ENCODE measurements at regions not wholly inside any gene's neighbourhood (a gene's known extent, or its start where the extent isn't known, plus 50 kb on each side); places are given as distances from the start of the nearest gene placed in this dataset.
"Not testable (repeated sequence)": the region's sequence is repeated elsewhere in the genome, so short reads cannot be mapped to it uniquely, and the experiment has no call there.

DNA sequence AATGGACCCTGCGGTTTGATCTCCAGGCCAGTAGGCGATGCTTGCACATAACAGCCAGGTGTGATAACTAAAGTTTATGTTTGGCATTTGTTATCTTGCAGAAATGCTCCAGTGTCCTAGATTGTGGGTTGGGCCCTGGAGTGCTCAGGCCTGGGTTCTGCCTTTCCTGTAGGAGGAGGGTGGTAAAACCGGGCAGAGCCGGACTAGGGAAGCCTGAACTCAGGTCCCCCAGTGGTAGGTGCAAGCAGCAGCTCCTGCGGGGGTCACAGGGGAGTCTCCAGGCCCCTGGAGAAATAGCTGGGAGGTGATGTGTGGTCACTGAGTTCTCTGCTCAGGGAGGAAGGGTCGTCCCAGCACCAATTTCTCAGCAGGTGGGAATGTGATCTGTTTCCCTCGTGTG is 538.3 kb upstream of the ANO3 start:
- H3K27ac ChIP-seq (ENCODE audit: insufficient read depth, low read length, poor library complexity, severe bottlenecking) = no peak overlapping the region
- no peaks in the 10 kb centered on the region for H3K9me3 ChIP-seq (ENCODE audit: control insufficient read depth, low read length)
- no peak overlapping the region for H3K4me3 ChIP-seq (ENCODE audit: insufficient read depth, low read depth, low read length, poor library complexity, severe bottlenecking)
- no peaks in the 10 kb centered on the region for H3K27me3 ChIP-seq (replicated peaks; ENCODE audit: control insufficient read depth, insufficient read depth, low read length, poor library complexity, severe bottlenecking)
- DNase-seq = no peak
- H3K36me3 ChIP-seq (ENCODE audit: control insufficient read depth, insufficient read depth, low read length) = no peaks in the 10 kb centered on the region
- no peaks in the 10 kb centered on the region for H3K4me1 ChIP-seq (ENCODE audit: control insufficient read depth, insufficient read depth, low read length, poor library complexity, severe bottlenecking)

GRCh38 chr11:25794804-25795203 is 537.1 kb upstream of the ANO3 start:
- H3K4me1 ChIP-seq (ENCODE audit: control insufficient read depth, insufficient read depth, low read length, poor library complexity, severe bottlenecking) = no peaks in the 10 kb centered on the region
- no peak overlapping the region for H3K4me3 ChIP-seq (ENCODE audit: insufficient read depth, low read depth, low read length, poor library complexity, severe bottlenecking)
- no peaks in the 10 kb centered on the region for H3K9me3 ChIP-seq (ENCODE audit: control insufficient read depth, low read length)
- H3K27me3 ChIP-seq (replicated peaks; ENCODE audit: control insufficient read depth, insufficient read depth, low read length, poor library complexity, severe bottlenecking) = no peaks in the 10 kb centered on the region
- no peak overlapping the region for H3K27ac ChIP-seq (ENCODE audit: insufficient read depth, low read length, poor library complexity, severe bottlenecking)
- no peak for DNase-seq
- H3K36me3 ChIP-seq (ENCODE audit: control insufficient read depth, insufficient read depth, low read length) = no peaks in the 10 kb centered on the region

DNA sequence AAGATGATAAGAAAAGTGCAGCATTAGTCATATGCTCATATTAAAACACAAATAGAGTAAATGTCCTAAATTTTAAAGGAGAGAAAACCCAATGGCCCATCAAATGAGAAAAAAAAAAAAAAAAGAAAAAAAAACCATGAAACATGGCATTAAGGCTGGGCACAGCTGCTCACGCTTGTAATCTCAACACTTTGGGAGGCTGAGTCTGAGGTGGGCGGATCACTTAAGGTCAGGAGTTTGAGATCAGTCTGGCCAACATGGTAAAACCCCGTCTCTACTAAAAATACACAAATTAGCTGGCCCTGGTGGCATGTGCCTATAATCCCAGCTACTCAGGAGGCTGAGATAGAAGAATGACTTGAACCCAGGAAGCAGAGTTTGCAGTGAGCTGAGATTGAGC is 515.5 kb upstream of the ANO3 start:
- Histone ChIP-seq H3K4me1 (ENCODE audit: control insufficient read depth, insufficient read depth, low read length, poor library complexity, severe bottlenecking) (no peaks in the 10 kb centered on the region), H3K36me3 (ENCODE audit: control insufficient read depth, insufficient read depth, low read length) (no peaks in the 10 kb centered on the region), H3K27ac (ENCODE audit: insufficient read depth, low read length, poor library complexity, severe bottlenecking) (no peak overlapping the region), H3K4me3 (ENCODE audit: insufficient read depth, low read depth, low read length, poor library complexity, severe bottlenecking) (no peak overlapping the region), H3K9me3 (ENCODE audit: control insufficient read depth, low read length) (no peaks in the 10 kb centered on the region), H3K27me3 (replicated peaks; ENCODE audit: control insufficient read depth, insufficient read depth, low read length, poor library complexity, severe bottlenecking) (no peaks in the 10 kb centered on the region)
- no peak for DNase-seq

DNA sequence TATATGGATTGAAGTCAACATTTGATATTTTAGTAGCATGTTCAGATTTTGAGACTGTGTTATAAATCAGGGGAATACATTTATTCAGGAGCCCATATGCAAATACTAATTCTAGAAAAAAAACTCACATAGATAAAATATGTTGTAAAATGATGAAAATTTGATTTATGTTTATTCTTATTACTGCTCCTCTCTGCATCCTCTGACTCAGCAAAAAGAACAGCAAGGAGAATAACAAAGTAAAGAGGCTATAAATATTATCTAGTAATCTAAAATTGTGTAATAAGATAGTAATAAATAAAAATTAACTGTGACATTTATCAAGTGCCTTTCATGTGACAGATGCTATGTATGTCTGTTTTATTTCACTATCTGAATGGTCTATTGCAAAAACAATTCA is 507.2 kb upstream of the ANO3 start:
- Histone ChIP-seq H3K9me3 (ENCODE audit: control insufficient read depth, low read length) (no peaks in the 10 kb centered on the region), H3K36me3 (ENCODE audit: control insufficient read depth, insufficient read depth, low read length) (no peaks in the 10 kb centered on the region), H3K4me3 (ENCODE audit: insufficient read depth, low read depth, low read length, poor library complexity, severe bottlenecking) (no peak overlapping the region), H3K27ac (ENCODE audit: insufficient read depth, low read length, poor library complexity, severe bottlenecking) (no peak overlapping the region), H3K27me3 (replicated peaks; ENCODE audit: control insufficient read depth, insufficient read depth, low read length, poor library complexity, severe bottlenecking) (no peaks in the 10 kb centered on the region), H3K4me1 (ENCODE audit: control insufficient read depth, insufficient read depth, low read length, poor library complexity, severe bottlenecking) (no peaks in the 10 kb centered on the region)
- no peak for DNase-seq

DNA sequence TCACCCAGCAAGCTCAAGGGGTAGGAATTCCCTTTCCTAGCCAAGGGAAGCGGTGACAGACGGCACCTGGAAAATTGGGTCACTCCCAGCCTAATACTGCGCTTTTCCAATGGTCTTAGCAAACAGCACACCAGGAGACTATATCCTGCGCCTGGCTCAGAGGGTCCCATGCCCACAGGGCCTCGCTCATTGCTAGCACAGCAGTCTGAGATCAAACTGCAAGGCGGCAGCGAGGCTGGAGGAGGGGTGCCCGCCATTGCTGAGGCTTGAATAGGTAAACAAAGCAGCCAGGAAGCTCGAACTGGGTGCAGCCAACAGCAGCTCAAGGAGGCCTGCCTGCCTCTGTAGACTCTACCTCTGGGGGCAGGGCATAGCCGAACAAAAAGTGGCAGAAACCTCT is 500.4 kb upstream of the ANO3 start:
- H3K36me3 ChIP-seq (ENCODE audit: control insufficient read depth, insufficient read depth, low read length); H3K27me3 ChIP-seq (replicated peaks; ENCODE audit: control insufficient read depth, insufficient read depth, low read length, poor library complexity, severe bottlenecking); H3K4me3 ChIP-seq (ENCODE audit: insufficient read depth, low read depth, low read length, poor library complexity, severe bottlenecking); H3K9me3 ChIP-seq (ENCODE audit: control insufficient read depth, low read length); H3K4me1 ChIP-seq (ENCODE audit: control insufficient read depth, insufficient read depth, low read length, poor library complexity, severe bottlenecking); DNase-seq; H3K27ac ChIP-seq (ENCODE audit: insufficient read depth, low read length, poor library complexity, severe bottlenecking): not testable (repeated sequence)

DNA sequence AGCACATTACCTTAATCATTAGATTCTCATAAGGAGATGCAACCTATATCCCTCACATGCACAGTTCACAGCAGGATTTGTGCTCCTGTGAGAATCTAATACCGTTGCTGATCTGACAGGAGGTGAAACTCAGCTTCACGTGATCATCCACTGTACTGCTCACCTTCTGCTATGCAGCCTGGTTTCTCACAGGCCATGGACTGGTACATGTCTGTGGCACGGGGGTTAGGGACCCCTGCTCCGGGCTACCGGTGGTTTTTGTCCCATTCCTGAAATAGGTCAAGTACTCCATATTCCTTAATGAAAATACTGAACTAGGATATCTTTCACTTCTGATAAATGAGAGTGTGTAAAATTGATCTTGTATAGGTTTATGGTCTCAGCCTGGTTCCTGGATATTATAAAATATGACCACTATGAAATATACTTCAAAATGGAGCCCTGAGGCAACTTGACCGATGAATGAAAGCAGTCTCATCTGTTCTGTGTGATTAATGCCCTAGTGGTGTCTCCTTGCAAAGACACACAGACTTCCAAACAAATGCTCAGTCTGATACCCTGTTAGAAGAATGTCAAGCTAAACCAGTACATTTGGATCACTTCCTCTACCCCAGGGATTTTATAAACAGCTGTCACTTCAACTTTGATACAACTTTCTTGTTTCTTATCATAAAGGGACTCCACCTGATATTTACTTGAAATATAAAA is 492.9 kb upstream of the ANO3 start:
- H3K36me3 ChIP-seq (ENCODE audit: control insufficient read depth, insufficient read depth, low read length) = no peaks in the 10 kb centered on the region
- H3K4me1 ChIP-seq (ENCODE audit: control insufficient read depth, insufficient read depth, low read length, poor library complexity, severe bottlenecking) = no peaks in the 10 kb centered on the region
- H3K27me3 ChIP-seq (replicated peaks; ENCODE audit: control insufficient read depth, insufficient read depth, low read length, poor library complexity, severe bottlenecking) = no peaks in the 10 kb centered on the region
- H3K27ac ChIP-seq (ENCODE audit: insufficient read depth, low read length, poor library complexity, severe bottlenecking) = no peak overlapping the region
- no peaks in the 10 kb centered on the region for H3K9me3 ChIP-seq (ENCODE audit: control insufficient read depth, low read length)
- H3K4me3 ChIP-seq (ENCODE audit: insufficient read depth, low read depth, low read length, poor library complexity, severe bottlenecking) = no peak overlapping the region
- DNase-seq = no peak

GRCh38 chr11:25844811-25845210 is 487.1 kb upstream of the ANO3 start:
- H3K9me3 ChIP-seq (ENCODE audit: control insufficient read depth, low read length) = no peaks in the 10 kb centered on the region

GRCh38 chr11:25855916-25856315 is 476.0 kb upstream of the ANO3 start:
- H3K4me1 ChIP-seq (ENCODE audit: control insufficient read depth, insufficient read depth, low read length, poor library complexity, severe bottlenecking) = no peaks in the 10 kb centered on the region
- no peaks in the 10 kb centered on the region for H3K9me3 ChIP-seq (ENCODE audit: control insufficient read depth, low read length)
- H3K36me3 ChIP-seq (ENCODE audit: control insufficient read depth, insufficient read depth, low read length) = no peaks in the 10 kb centered on the region
- DNase-seq = no peak
- no peaks in the 10 kb centered on the region for H3K27me3 ChIP-seq (replicated peaks; ENCODE audit: control insufficient read depth, insufficient read depth, low read length, poor library complexity, severe bottlenecking)
- no peak overlapping the region for H3K27ac ChIP-seq (ENCODE audit: insufficient read depth, low read length, poor library complexity, severe bottlenecking)
- no peak overlapping the region for H3K4me3 ChIP-seq (ENCODE audit: insufficient read depth, low read depth, low read length, poor library complexity, severe bottlenecking)

More at GRCh38 chr11:25844811-25845210, 487.1 kb upstream of the ANO3 start:
- no peak overlapping the region for H3K4me3 ChIP-seq (ENCODE audit: insufficient read depth, low read depth, low read length, poor library complexity, severe bottlenecking)
- no peak overlapping the region for H3K27ac ChIP-seq (ENCODE audit: insufficient read depth, low read length, poor library complexity, severe bottlenecking)
- H3K27me3 ChIP-seq (replicated peaks; ENCODE audit: control insufficient read depth, insufficient read depth, low read length, poor library complexity, severe bottlenecking) = no peaks in the 10 kb centered on the region
- no peak for DNase-seq
- no peaks in the 10 kb centered on the region for H3K4me1 ChIP-seq (ENCODE audit: control insufficient read depth, insufficient read depth, low read length, poor library complexity, severe bottlenecking)
- no peaks in the 10 kb centered on the region for H3K36me3 ChIP-seq (ENCODE audit: control insufficient read depth, insufficient read depth, low read length)

GRCh38 chr11:25859776-25860175 is 472.2 kb upstream of the ANO3 start:
- H3K27me3 ChIP-seq (replicated peaks; ENCODE audit: control insufficient read depth, insufficient read depth, low read length, poor library complexity, severe bottlenecking) = no peaks in the 10 kb centered on the region
- H3K4me3 ChIP-seq (ENCODE audit: insufficient read depth, low read depth, low read length, poor library complexity, severe bottlenecking) = no peak overlapping the region
- no peak for DNase-seq
- no peaks in the 10 kb centered on the region for H3K9me3 ChIP-seq (ENCODE audit: control insufficient read depth, low read length)
- H3K27ac ChIP-seq (ENCODE audit: insufficient read depth, low read length, poor library complexity, severe bottlenecking) = no peak overlapping the region
- no peaks in the 10 kb centered on the region for H3K4me1 ChIP-seq (ENCODE audit: control insufficient read depth, insufficient read depth, low read length, poor library complexity, severe bottlenecking)
- H3K36me3 ChIP-seq (ENCODE audit: control insufficient read depth, insufficient read depth, low read length) = no peaks in the 10 kb centered on the region

DNA sequence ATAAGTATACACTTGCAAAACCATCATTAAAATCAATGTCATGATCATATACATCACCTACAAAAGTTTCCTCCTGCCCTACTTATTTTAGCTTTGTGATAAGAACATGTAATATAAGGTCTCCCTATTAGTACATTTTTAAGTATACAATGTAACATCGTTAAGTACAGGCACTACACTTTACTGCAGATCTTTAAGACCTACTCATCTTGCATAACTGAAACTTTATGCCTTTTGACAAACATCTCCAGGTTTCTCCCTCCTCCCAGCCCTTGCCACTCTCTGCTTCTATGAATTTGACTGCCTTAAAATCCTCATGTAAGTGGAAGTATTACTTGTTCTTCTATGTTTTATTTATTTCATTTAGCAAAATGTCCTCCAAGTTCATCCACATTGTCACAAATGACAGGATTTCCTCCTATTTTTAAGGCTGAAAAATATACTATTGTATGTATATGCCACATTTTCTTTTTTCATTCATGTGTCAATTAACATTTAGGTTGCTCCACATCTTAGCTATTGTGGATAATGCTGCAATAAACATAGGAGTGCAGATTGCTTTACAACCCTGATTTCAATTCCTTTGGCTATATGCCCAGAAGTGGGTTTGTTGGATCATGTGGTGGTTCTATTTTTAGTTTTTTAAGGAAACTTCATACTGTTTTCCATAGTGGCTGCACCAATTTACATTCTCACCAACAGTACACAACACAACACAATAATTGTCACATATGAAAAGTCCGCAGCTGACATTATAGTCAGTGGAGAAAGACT is 471.1 kb upstream of the ANO3 start:
- Histone ChIP-seq H3K27ac (ENCODE audit: insufficient read depth, low read length, poor library complexity, severe bottlenecking) (no peak overlapping the region), H3K4me3 (ENCODE audit: insufficient read depth, low read depth, low read length, poor library complexity, severe bottlenecking) (no peak overlapping the region), H3K27me3 (replicated peaks; ENCODE audit: control insufficient read depth, insufficient read depth, low read length, poor library complexity, severe bottlenecking) (no peaks in the 10 kb centered on the region), H3K9me3 (ENCODE audit: control insufficient read depth, low read length) (no peaks in the 10 kb centered on the region), H3K4me1 (ENCODE audit: control insufficient read depth, insufficient read depth, low read length, poor library complexity, severe bottlenecking) (no peaks in the 10 kb centered on the region), H3K36me3 (ENCODE audit: control insufficient read depth, insufficient read depth, low read length) (no peaks in the 10 kb centered on the region)
- DNase-seq = no peak

Measured in effector memory CD4-positive, alpha-beta T cell (primary cell).